ENCODE measurements at regions not wholly inside any gene's neighbourhood (a gene's known extent, or its start where the extent isn't known, plus 50 kb on each side); places are given as distances from the start of the nearest gene placed in this dataset.

GRCh38 chr1:59043796-59044195, 253.1 kb upstream of the FGGY start:
- Histone ChIP-seq H3K9me3 (ENCODE audit: control insufficient read depth in 2 of 3, low read length in 3 of 3) (no peaks in the 10 kb centered on the region), H3K27ac (ENCODE audit: low read depth, low read length) (no peak overlapping the region), H3K36me3 (ENCODE audit: control insufficient read depth in 2 of 3, insufficient read depth in 3 of 3, low read length in 3 of 3) (no peaks in the 10 kb centered on the region), H3K4me3 (ENCODE audit: low read length) (no peak overlapping the region), H3K4me1 (ENCODE audit: control insufficient read depth in 2 of 2, insufficient read depth in 2 of 2, low read length in 2 of 2) (peaks cover 30% of the 10 kb centered on the region in 2 donors), H3K27me3 (ENCODE audit: control insufficient read depth in 2 of 2, insufficient read depth in 2 of 2, low read length in 2 of 2) (no peaks in the 10 kb centered on the region)
- Mint-ChIP-seq H3K4me1 (peaks cover 26 to 70% (median 41%) of the 10 kb centered on the region in 7 donors), H3K27me3 (no peaks in the 10 kb centered on the region), H3K9me3 (peaks cover 0 to 13% (median 0%) of the 10 kb centered on the region in 11 donors), H3K36me3 (peaks cover 0 to 45% (median 0%) of the 10 kb centered on the region in 5 donors), H3K4me3 (no peak overlapping the region), H3K27ac (peak overlapping the region in 5 of 9 donors; percentile 43 to 93 (median 70))
- DNase-seq (no peak), ATAC-seq (no peak)
- ChIA-PET CTCF (interaction anchor here (0.6 kb wide), 1 partner anchor 303 kb away, joined by 3 read pairs; no protein-coding TSS in a partner anchor), POLR2A (interaction anchor here (0.5 to 1.0 kb wide), 2 partner anchors 235 to 260 kb away, joined by 3 to 5 read pairs; partner anchors contain the start of gene JUN)
- intact Hi-C loops (cut with micrococcal nuclease): loop anchor here (2.0 to 10.0 kb wide), 5 partner anchors 75 to 651 kb away; partner anchors contain the start of gene FGGY (in 2 of the 2)

GRCh38 chr1:59044535-59045121, 252.3 kb upstream of the FGGY start:
- Mint-ChIP-seq H3K36me3 (peaks cover 0 to 52% (median 0%) of the 10 kb centered on the region in 5 donors), H3K27me3 (no peaks in the 10 kb centered on the region), H3K4me3 (peak overlapping the region; percentile 18 to 82 (median 50)), H3K9me3 (peaks cover 0 to 16% (median 0%) of the 10 kb centered on the region in 11 donors), H3K4me1 (peaks cover 26 to 75% (median 41%) of the 10 kb centered on the region in 7 donors), H3K27ac (peak overlapping the region; percentile 29 to 96 (median 75))
- Histone ChIP-seq H3K4me3 (ENCODE audit: low read length) (no peak overlapping the region), H3K27ac (ENCODE audit: low read depth, low read length) (no peak overlapping the region), H3K4me1 (ENCODE audit: control insufficient read depth in 2 of 2, insufficient read depth in 2 of 2, low read length in 2 of 2) (peaks cover 30% of the 10 kb centered on the region in 2 donors), H3K27me3 (ENCODE audit: control insufficient read depth in 2 of 2, insufficient read depth in 2 of 2, low read length in 2 of 2) (no peaks in the 10 kb centered on the region), H3K36me3 (ENCODE audit: control insufficient read depth in 2 of 3, insufficient read depth in 3 of 3, low read length in 3 of 3) (no peaks in the 10 kb centered on the region), H3K9me3 (ENCODE audit: control insufficient read depth in 2 of 3, low read length in 3 of 3) (no peaks in the 10 kb centered on the region)
- POLR2A ChIA-PET: interaction anchor here (0.5 to 1.0 kb wide), 4 partner anchors 14 to 261 kb away, joined by 3 to 5 read pairs (median 3); partner anchors contain the start of gene JUN
- CTCF ChIA-PET: interaction anchor here (0.7 to 1.8 kb wide), 2 partner anchors 18 to 331 kb away, joined by 3 to 5 read pairs; no protein-coding TSS in a partner anchor
- ATAC-seq: no peak
- intact Hi-C loops (cut with micrococcal nuclease): loop anchor here (2.0 to 10.0 kb wide), 8 partner anchors 37 to 650 kb away; partner anchors contain the start of gene FGGY (in 2 of the 2)
- DNase-seq: peak in 6 of 9 donors; percentile 11 to 57 (median 40)

GRCh38 chr1:59045137-59045536, 251.8 kb upstream of the FGGY start:
- no peaks in the 10 kb centered on the region for H3K36me3 ChIP-seq (ENCODE audit: control insufficient read depth in 2 of 3, insufficient read depth in 3 of 3, low read length in 3 of 3)
- no peak overlapping the region for H3K27ac ChIP-seq (ENCODE audit: low read depth, low read length)
- peaks cover 30% of the 10 kb centered on the region in 2 donors for H3K4me1 ChIP-seq (ENCODE audit: control insufficient read depth in 2 of 2, insufficient read depth in 2 of 2, low read length in 2 of 2)
- H3K4me3 ChIP-seq (ENCODE audit: low read length): no peak overlapping the region
- no peaks in the 10 kb centered on the region for H3K27me3 ChIP-seq (ENCODE audit: control insufficient read depth in 2 of 2, insufficient read depth in 2 of 2, low read length in 2 of 2)
- CTCF ChIA-PET: interaction anchor here (0.7 to 1.8 kb wide), 2 partner anchors 18 to 331 kb away, joined by 3 to 5 read pairs; no protein-coding TSS in a partner anchor
- Mint-ChIP-seq H3K9me3 (peaks cover 0 to 16% (median 0%) of the 10 kb centered on the region in 11 donors), H3K36me3 (peaks cover 0 to 53% (median 0%) of the 10 kb centered on the region in 5 donors), H3K27me3 (no peaks in the 10 kb centered on the region), H3K4me3 (peak overlapping the region; percentile 18 to 82 (median 50)), H3K4me1 (peaks cover 26 to 75% (median 41%) of the 10 kb centered on the region in 7 donors), H3K27ac (peak overlapping the region; percentile 29 to 96 (median 75))
- no peaks in the 10 kb centered on the region for H3K9me3 ChIP-seq (ENCODE audit: control insufficient read depth in 2 of 3, low read length in 3 of 3)
- intact Hi-C loops (cut with micrococcal nuclease): loop anchor here (2.0 to 10.0 kb wide), 8 partner anchors 38 to 650 kb away; partner anchors contain the start of gene FGGY (in 2 of the 2)
- POLR2A ChIA-PET: interaction anchor here (0.8 to 0.9 kb wide), 2 partner anchors 13 to 27 kb away, joined by 3 read pairs; no protein-coding TSS in a partner anchor
- no peak for DNase-seq
- no peak for ATAC-seq

DNA sequence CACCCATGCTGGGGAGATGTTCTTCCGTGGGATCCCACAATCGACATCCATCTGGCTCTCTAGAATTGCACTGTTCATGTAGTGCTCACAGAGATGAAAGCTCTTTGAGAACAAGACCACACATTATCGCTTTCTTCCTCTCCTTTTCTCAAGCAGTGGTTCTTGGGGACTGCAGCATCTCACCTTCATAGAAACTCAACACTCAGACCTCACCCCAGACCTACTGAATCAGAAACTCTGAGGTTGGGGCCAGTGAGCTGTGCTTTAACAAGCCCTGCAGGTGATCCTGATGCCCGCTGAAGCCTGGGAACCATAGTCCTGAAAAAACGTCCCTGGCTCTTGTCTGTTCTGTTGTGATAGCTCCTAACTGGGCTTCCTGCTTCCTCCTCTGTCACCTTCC, 251.3 kb upstream of the FGGY start:
- Histone ChIP-seq H3K36me3 (ENCODE audit: control insufficient read depth in 2 of 3, insufficient read depth in 3 of 3, low read length in 3 of 3) (no peaks in the 10 kb centered on the region), H3K27ac (ENCODE audit: low read depth, low read length) (no peak overlapping the region), H3K9me3 (ENCODE audit: control insufficient read depth in 2 of 3, low read length in 3 of 3) (no peaks in the 10 kb centered on the region), H3K27me3 (ENCODE audit: control insufficient read depth in 2 of 2, insufficient read depth in 2 of 2, low read length in 2 of 2) (no peaks in the 10 kb centered on the region), H3K4me3 (ENCODE audit: low read length) (no peak overlapping the region), H3K4me1 (ENCODE audit: control insufficient read depth in 2 of 2, insufficient read depth in 2 of 2, low read length in 2 of 2) (peaks cover 30% of the 10 kb centered on the region in 2 donors)
- Mint-ChIP-seq H3K27ac (peak overlapping the region in 8 of 9 donors; percentile 20 to 96 (median 76)), H3K4me3 (peak overlapping the region; percentile 1 to 82 (median 40)), H3K4me1 (peaks cover 26 to 73% (median 41%) of the 10 kb centered on the region in 7 donors), H3K36me3 (peaks cover 0 to 53% (median 0%) of the 10 kb centered on the region in 5 donors), H3K27me3 (no peaks in the 10 kb centered on the region), H3K9me3 (peaks cover 0 to 16% (median 0%) of the 10 kb centered on the region in 11 donors)
- intact Hi-C loops (cut with micrococcal nuclease): loop anchor here (1.0 to 10.0 kb wide), 11 partner anchors 25 to 652 kb away; partner anchors contain the start of genes FGGY (in 2 of the 2) and JUN (in 1 of the 2)
- CTCF ChIA-PET: interaction anchor here (1.8 kb wide), 1 partner anchor 17 kb away, joined by 5 read pairs; no protein-coding TSS in a partner anchor
- POLR2A ChIA-PET: interaction anchor here (0.8 to 1.3 kb wide), 3 partner anchors 11 to 26 kb away, joined by 3 to 5 read pairs (median 3); no protein-coding TSS in a partner anchor
- ATAC-seq (no peak), DNase-seq (no peak)

DNA sequence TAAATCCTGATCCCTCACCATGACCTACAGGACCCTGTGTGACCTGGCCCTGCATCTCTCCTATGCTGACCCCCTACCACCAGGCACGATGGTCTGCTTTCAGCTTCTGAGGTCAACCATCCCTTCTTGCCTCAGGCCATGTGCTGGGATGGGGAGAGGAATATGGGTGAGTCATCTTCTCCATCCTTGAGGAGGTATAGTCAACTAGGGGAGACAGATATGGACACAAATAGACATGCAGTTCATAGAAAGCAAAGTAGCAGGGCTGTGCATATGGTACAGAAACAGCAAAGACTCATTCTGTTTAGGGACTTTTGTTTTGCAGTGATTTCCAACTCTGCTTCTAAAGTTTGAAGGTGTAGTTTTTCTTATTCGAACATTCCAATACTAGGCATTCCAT, 250.8 kb upstream of the FGGY start:
- peak overlapping the region in 8 of 9 donors; percentile 20 to 96 (median 80) for H3K27ac Mint-ChIP-seq
- POLR2A ChIA-PET: interaction anchor here (0.9 to 1.3 kb wide), 3 partner anchors 11 to 12 kb away, joined by 3 to 5 read pairs (median 4); no protein-coding TSS in a partner anchor
- H3K27me3 Mint-ChIP-seq: no peaks in the 10 kb centered on the region
- H3K36me3 Mint-ChIP-seq: peaks cover 0 to 51% (median 0%) of the 10 kb centered on the region in 5 donors
- no peak for ATAC-seq
- Histone ChIP-seq H3K9me3 (ENCODE audit: control insufficient read depth in 2 of 3, low read length in 3 of 3) (no peaks in the 10 kb centered on the region), H3K4me3 (ENCODE audit: low read length) (no peak overlapping the region), H3K27me3 (ENCODE audit: control insufficient read depth in 2 of 2, insufficient read depth in 2 of 2, low read length in 2 of 2) (no peaks in the 10 kb centered on the region), H3K27ac (ENCODE audit: low read depth, low read length) (no peak overlapping the region), H3K4me1 (ENCODE audit: control insufficient read depth in 2 of 2, insufficient read depth in 2 of 2, low read length in 2 of 2) (peaks cover 30% of the 10 kb centered on the region in 2 donors), H3K36me3 (ENCODE audit: control insufficient read depth in 2 of 3, insufficient read depth in 3 of 3, low read length in 3 of 3) (no peaks in the 10 kb centered on the region)
- intact Hi-C loops (cut with micrococcal nuclease): loop anchor here (1.0 to 10.0 kb wide), 9 partner anchors 26 to 651 kb away; partner anchors contain the start of genes FGGY (in 2 of the 2) and JUN (in 1 of the 2)
- peaks cover 0 to 16% (median 0%) of the 10 kb centered on the region in 11 donors for H3K9me3 Mint-ChIP-seq
- DNase-seq: no peak
- peaks cover 26 to 70% (median 41%) of the 10 kb centered on the region in 7 donors for H3K4me1 Mint-ChIP-seq
- CTCF ChIA-PET: interaction anchor here (1.8 kb wide), 2 partner anchors 17 to 19 kb away, joined by 4 to 5 read pairs; no protein-coding TSS in a partner anchor
- H3K4me3 Mint-ChIP-seq: peak overlapping the region in 6 of 10 donors; percentile 14 to 82 (median 50)

DNA sequence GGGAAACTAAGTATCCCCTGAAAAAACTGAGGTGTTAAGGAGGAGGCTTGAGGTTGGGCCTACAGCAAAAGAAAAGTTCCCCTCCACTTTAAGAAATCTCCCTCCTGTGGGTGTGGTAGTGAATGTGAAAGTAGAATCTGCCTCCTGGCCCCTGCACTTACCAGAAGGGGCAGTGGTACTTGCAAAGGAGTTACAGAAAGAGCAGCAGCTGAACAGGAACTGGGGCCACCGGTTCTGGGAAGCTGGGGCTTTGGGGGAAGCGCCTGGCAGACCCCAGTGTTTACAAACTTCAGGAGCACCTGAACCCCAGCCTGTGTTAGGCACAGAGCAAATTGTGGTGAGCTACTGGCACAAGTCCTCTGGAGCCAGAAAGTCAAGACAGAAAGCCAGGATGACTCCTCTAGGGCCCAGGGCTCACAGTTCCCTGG, 250.2 kb upstream of the FGGY start:
- Histone ChIP-seq H3K27ac (ENCODE audit: low read depth, low read length) (no peak overlapping the region), H3K9me3 (ENCODE audit: control insufficient read depth in 2 of 3, low read length in 3 of 3) (no peaks in the 10 kb centered on the region), H3K4me1 (ENCODE audit: control insufficient read depth in 2 of 2, insufficient read depth in 2 of 2, low read length in 2 of 2) (peaks cover 30% of the 10 kb centered on the region in 2 donors), H3K4me3 (ENCODE audit: low read length) (no peak overlapping the region), H3K36me3 (ENCODE audit: control insufficient read depth in 2 of 3, insufficient read depth in 3 of 3, low read length in 3 of 3) (no peaks in the 10 kb centered on the region), H3K27me3 (ENCODE audit: control insufficient read depth in 2 of 2, insufficient read depth in 2 of 2, low read length in 2 of 2) (no peaks in the 10 kb centered on the region)
- ChIA-PET POLR2A (interaction anchor here (0.9 to 1.3 kb wide), 3 partner anchors 10 to 12 kb away, joined by 3 to 5 read pairs (median 4); no protein-coding TSS in a partner anchor), CTCF (interaction anchor here (0.9 to 1.8 kb wide), 2 partner anchors 19 to 192 kb away, joined by 3 to 4 read pairs; no protein-coding TSS in a partner anchor)
- intact Hi-C loops (cut with micrococcal nuclease): loop anchor here (1.0 to 10.0 kb wide), 9 partner anchors 26 to 651 kb away; partner anchors contain the start of genes FGGY (in 2 of the 2) and JUN (in 1 of the 2)
- peak in 7 of 9 donors; percentile 18 to 49 (median 34) for DNase-seq
- peak; percentile 84 for ATAC-seq
- H3K4me3 Mint-ChIP-seq: peak overlapping the region in 8 of 10 donors; percentile 14 to 82 (median 34)
- no peaks in the 10 kb centered on the region for H3K27me3 Mint-ChIP-seq
- peaks cover 0 to 16% (median 0%) of the 10 kb centered on the region in 11 donors for H3K9me3 Mint-ChIP-seq
- H3K27ac Mint-ChIP-seq: peak overlapping the region; percentile 64 to 96 (median 77)
- peaks cover 26 to 65% (median 41%) of the 10 kb centered on the region in 7 donors for H3K4me1 Mint-ChIP-seq
- peaks cover 0 to 47% (median 0%) of the 10 kb centered on the region in 5 donors for H3K36me3 Mint-ChIP-seq
